ENCODE measurements at regions not wholly inside any gene's neighbourhood (a gene's known extent, or its start where the extent isn't known, plus 50 kb on each side); places are given as distances from the start of the nearest gene placed in this dataset.

- peak; percentile 95 for DNase-seq
- Histone ChIP-seq H3K27ac (ENCODE audit: low read depth, low read length) (peak overlapping the region; percentile 15), H3K27me3 (ENCODE audit: insufficient read depth, low read length, poor library complexity) (no peaks in the 10 kb centered on the region), H3K79me1 (ENCODE audit: low read length) (no peaks in the 10 kb centered on the region), H3K4me3 (ENCODE audit: low read length) (no peak overlapping the region), H2AK5ac (ENCODE audit: low read length) (no peak overlapping the region), H2BK15ac (replicated peaks; ENCODE audit: low read depth) (no peak overlapping the region), H3K4ac (ENCODE audit: low read depth, low read length) (no peak overlapping the region), H3K18ac (ENCODE audit: low read length) (no peak overlapping the region), H3K79me2 (ENCODE audit: control insufficient read depth, insufficient read depth, low read length) (no peaks in the 10 kb centered on the region), H3K56ac (ENCODE audit: low read length) (peak overlapping the region; percentile 46), H4K8ac (ENCODE audit: low read depth, low read length) (no peak overlapping the region), H3K9ac (ENCODE audit: low read length) (no peak overlapping the region), H3K4me2 (ENCODE audit: low read length) (no peak overlapping the region), H3K23ac (ENCODE audit: low read length) (no peak overlapping the region), H3K36me3 (ENCODE audit: control insufficient read depth, insufficient read depth, low read length) (no peaks in the 10 kb centered on the region), H4K5ac (ENCODE audit: low read length) (no peak overlapping the region), H2BK5ac (ENCODE audit: low read length) (peak overlapping the region; percentile 21), H3K4me1 (ENCODE audit: control insufficient read depth, low read depth, low read length) (peaks cover 3% of the 10 kb centered on the region), H2BK120ac (ENCODE audit: low read depth, low read length) (no peak overlapping the region)
- no CpG with 5 or more reads among the region's 6 CpGs for WGBS (ENCODE audit: extremely low coverage, insufficient coverage, low lambda C conversion rate)
Measured at GRCh38 chr1:175865041-175865766, 121.8 kb upstream of the TNR start.

GRCh38 chr1:175864625-175865024, 121.2 kb upstream of the TNR start:
- Histone ChIP-seq H3K4ac (ENCODE audit: low read depth, low read length) (peak overlapping the region; percentile 7), H3K4me1 (ENCODE audit: control insufficient read depth, low read depth, low read length) (peaks cover 3% of the 10 kb centered on the region), H3K79me2 (ENCODE audit: control insufficient read depth, insufficient read depth, low read length) (no peaks in the 10 kb centered on the region), H3K23ac (ENCODE audit: low read length) (no peak overlapping the region), H4K8ac (ENCODE audit: low read depth, low read length) (no peak overlapping the region), H3K27me3 (ENCODE audit: insufficient read depth, low read length, poor library complexity) (no peaks in the 10 kb centered on the region), H3K36me3 (ENCODE audit: control insufficient read depth, insufficient read depth, low read length) (no peaks in the 10 kb centered on the region), H3K79me1 (ENCODE audit: low read length) (no peaks in the 10 kb centered on the region), H2BK15ac (replicated peaks; ENCODE audit: low read depth) (no peak overlapping the region), H2BK120ac (ENCODE audit: low read depth, low read length) (no peak overlapping the region), H2BK5ac (ENCODE audit: low read length) (peak overlapping the region; percentile 17), H3K9ac (ENCODE audit: low read length) (no peak overlapping the region), H3K4me3 (ENCODE audit: low read length) (no peak overlapping the region), H4K5ac (ENCODE audit: low read length) (no peak overlapping the region), H2AK5ac (ENCODE audit: low read length) (no peak overlapping the region), H3K56ac (ENCODE audit: low read length) (peak overlapping the region; percentile 46), H3K27ac (ENCODE audit: low read depth, low read length) (no peak overlapping the region), H3K4me2 (ENCODE audit: low read length) (no peak overlapping the region), H3K18ac (ENCODE audit: low read length) (no peak overlapping the region)
- no peak for DNase-seq
- no CpG with 5 or more reads among the region's 3 CpGs for WGBS (ENCODE audit: extremely low coverage, insufficient coverage, low lambda C conversion rate)

- H3K4me1 ChIP-seq (ENCODE audit: control insufficient read depth, low read depth, low read length) = peaks cover 3% of the 10 kb centered on the region
- no peak overlapping the region for H4K8ac ChIP-seq (ENCODE audit: low read depth, low read length)
- no peak overlapping the region for H3K4ac ChIP-seq (ENCODE audit: low read depth, low read length)
- no peak overlapping the region for H2BK15ac ChIP-seq (replicated peaks; ENCODE audit: low read depth)
- H3K79me1 ChIP-seq (ENCODE audit: low read length) = no peaks in the 10 kb centered on the region
- WGBS (ENCODE audit: extremely low coverage, insufficient coverage, low lambda C conversion rate) = no CpG with 5 or more reads among the region's 7 CpGs
- no peaks in the 10 kb centered on the region for H3K36me3 ChIP-seq (ENCODE audit: control insufficient read depth, insufficient read depth, low read length)
- H3K27me3 ChIP-seq (ENCODE audit: insufficient read depth, low read length, poor library complexity) = no peaks in the 10 kb centered on the region
- H3K9ac ChIP-seq (ENCODE audit: low read length) = no peak overlapping the region
- H3K18ac ChIP-seq (ENCODE audit: low read length) = no peak overlapping the region
- no peaks in the 10 kb centered on the region for H3K79me2 ChIP-seq (ENCODE audit: control insufficient read depth, insufficient read depth, low read length)
- H4K5ac ChIP-seq (ENCODE audit: low read length) = no peak overlapping the region
- no peak for DNase-seq
- H3K56ac ChIP-seq (ENCODE audit: low read length) = peak overlapping the region; percentile 72
- peak overlapping the region; percentile 89 for H2AK5ac ChIP-seq (ENCODE audit: low read length)
- no peak overlapping the region for H3K27ac ChIP-seq (ENCODE audit: low read depth, low read length)
- no peak overlapping the region for H2BK120ac ChIP-seq (ENCODE audit: low read depth, low read length)
- no peak overlapping the region for H3K4me2 ChIP-seq (ENCODE audit: low read length)
- no peak overlapping the region for H3K4me3 ChIP-seq (ENCODE audit: low read length)
- H2BK5ac ChIP-seq (ENCODE audit: low read length) = peak overlapping the region; percentile 15
- H3K23ac ChIP-seq (ENCODE audit: low read length) = no peak overlapping the region
Measured at GRCh38 chr1:175864183-175864582, 120.8 kb upstream of the TNR start.

- no peak overlapping the region for H3K4me3 ChIP-seq (ENCODE audit: low read length)
- H2BK15ac ChIP-seq (replicated peaks; ENCODE audit: low read depth) = no peak overlapping the region
- H3K79me1 ChIP-seq (ENCODE audit: low read length) = no peaks in the 10 kb centered on the region
- H3K23ac ChIP-seq (ENCODE audit: low read length) = no peak overlapping the region
- no peak overlapping the region for H4K5ac ChIP-seq (ENCODE audit: low read length)
- no peak for DNase-seq
- no peak overlapping the region for H3K27ac ChIP-seq (ENCODE audit: low read depth, low read length)
- peaks cover 3% of the 10 kb centered on the region for H3K4me1 ChIP-seq (ENCODE audit: control insufficient read depth, low read depth, low read length)
- peak overlapping the region; percentile 17 for H3K4ac ChIP-seq (ENCODE audit: low read depth, low read length)
- H2AK5ac ChIP-seq (ENCODE audit: low read length) = peak overlapping the region; percentile 89
- H3K9ac ChIP-seq (ENCODE audit: low read length) = no peak overlapping the region
- H3K79me2 ChIP-seq (ENCODE audit: control insufficient read depth, insufficient read depth, low read length) = no peaks in the 10 kb centered on the region
- H3K27me3 ChIP-seq (ENCODE audit: insufficient read depth, low read length, poor library complexity) = no peaks in the 10 kb centered on the region
- H3K4me2 ChIP-seq (ENCODE audit: low read length) = no peak overlapping the region
- H4K8ac ChIP-seq (ENCODE audit: low read depth, low read length) = no peak overlapping the region
- no peak overlapping the region for H2BK120ac ChIP-seq (ENCODE audit: low read depth, low read length)
- H3K56ac ChIP-seq (ENCODE audit: low read length) = peak overlapping the region; percentile 72
- peak overlapping the region; percentile 58 for H2BK5ac ChIP-seq (ENCODE audit: low read length)
- H3K36me3 ChIP-seq (ENCODE audit: control insufficient read depth, insufficient read depth, low read length) = no peaks in the 10 kb centered on the region
- WGBS (ENCODE audit: extremely low coverage, insufficient coverage, low lambda C conversion rate) = no CpG with 5 or more reads among the region's 14 CpGs
- H3K18ac ChIP-seq (ENCODE audit: low read length) = no peak overlapping the region
Measured at GRCh38 chr1:175863299-175864050, 120.1 kb upstream of the TNR start.

- Histone ChIP-seq H2BK5ac (ENCODE audit: low read length) (no peak overlapping the region), H4K5ac (ENCODE audit: low read length) (no peak overlapping the region)
- no peak for DNase-seq
Measured at GRCh38 chr1:175862408-175862807, 119.0 kb upstream of the TNR start.

More at GRCh38 chr1:175862408-175862807, 119.0 kb upstream of the TNR start:
- H3K4me3 ChIP-seq (ENCODE audit: low read length) = no peak overlapping the region
- H3K79me2 ChIP-seq (ENCODE audit: control insufficient read depth, insufficient read depth, low read length) = no peaks in the 10 kb centered on the region
- H3K18ac ChIP-seq (ENCODE audit: low read length) = no peak overlapping the region
- H4K8ac ChIP-seq (ENCODE audit: low read depth, low read length) = no peak overlapping the region
- H3K79me1 ChIP-seq (ENCODE audit: low read length) = no peaks in the 10 kb centered on the region
- no peak overlapping the region for H2AK5ac ChIP-seq (ENCODE audit: low read length)
- H3K56ac ChIP-seq (ENCODE audit: low read length) = no peak overlapping the region
- no peak overlapping the region for H3K27ac ChIP-seq (ENCODE audit: low read depth, low read length)
- H3K9ac ChIP-seq (ENCODE audit: low read length) = no peak overlapping the region
- peaks cover 3% of the 10 kb centered on the region for H3K4me1 ChIP-seq (ENCODE audit: control insufficient read depth, low read depth, low read length)
- no peak overlapping the region for H2BK15ac ChIP-seq (replicated peaks; ENCODE audit: low read depth)
- H3K23ac ChIP-seq (ENCODE audit: low read length) = no peak overlapping the region
- H3K4me2 ChIP-seq (ENCODE audit: low read length) = no peak overlapping the region
- H3K4ac ChIP-seq (ENCODE audit: low read depth, low read length) = no peak overlapping the region
- H3K27me3 ChIP-seq (ENCODE audit: insufficient read depth, low read length, poor library complexity) = no peaks in the 10 kb centered on the region
- H2BK120ac ChIP-seq (ENCODE audit: low read depth, low read length) = no peak overlapping the region
- no peaks in the 10 kb centered on the region for H3K36me3 ChIP-seq (ENCODE audit: control insufficient read depth, insufficient read depth, low read length)
- WGBS (ENCODE audit: extremely low coverage, insufficient coverage, low lambda C conversion rate) = no CpG with 5 or more reads among the region's 3 CpGs

Measured in mesendoderm (in vitro differentiated cells).